ENCODE measurements at regions not wholly inside any gene's neighbourhood (a gene's known extent, or its start where the extent isn't known, plus 50 kb on each side); places are given as distances from the start of the nearest gene placed in this dataset.
"Not testable (repeated sequence)": the region's sequence is repeated elsewhere in the genome, so short reads cannot be mapped to it uniquely, and the experiment has no call there.

DNA sequence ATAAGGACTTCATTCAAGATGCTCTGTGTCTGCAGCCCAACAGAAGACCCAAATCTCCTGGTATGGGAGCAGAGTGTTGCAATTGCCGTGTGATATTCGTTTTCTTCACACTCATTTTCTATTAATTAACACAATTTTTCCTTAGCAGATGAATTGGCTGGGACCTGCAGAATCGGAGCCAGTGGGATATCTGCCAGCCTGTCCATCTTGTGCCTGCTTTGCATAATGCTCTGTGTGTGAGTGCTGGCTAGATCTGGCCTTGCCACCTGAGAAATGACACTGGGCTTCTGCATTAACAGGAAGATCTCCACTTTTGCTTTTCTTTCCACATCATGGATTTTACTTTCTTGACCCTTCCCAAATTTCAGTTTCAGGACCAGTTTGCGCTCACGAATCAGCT, 70.4 kb upstream of the GPR158 start:
- H3K4me3 ChIP-seq (ENCODE audit: low read depth, low read length): no peak overlapping the region
- no peak for TF ChIP-seq CTCF (IDR thresholded peaks at IDR 0.05; ENCODE audit: borderline replicate concordance, insufficient read depth, low read depth, low read length)

- H3K4me3 ChIP-seq (ENCODE audit: low read depth, low read length): no peak overlapping the region
- no peak for TF ChIP-seq CTCF (IDR thresholded peaks at IDR 0.05; ENCODE audit: borderline replicate concordance, insufficient read depth, low read depth, low read length)
These were observed 69.5 kb upstream of the GPR158 start for GRCh38 chr10:25105262-25105661.

DNA sequence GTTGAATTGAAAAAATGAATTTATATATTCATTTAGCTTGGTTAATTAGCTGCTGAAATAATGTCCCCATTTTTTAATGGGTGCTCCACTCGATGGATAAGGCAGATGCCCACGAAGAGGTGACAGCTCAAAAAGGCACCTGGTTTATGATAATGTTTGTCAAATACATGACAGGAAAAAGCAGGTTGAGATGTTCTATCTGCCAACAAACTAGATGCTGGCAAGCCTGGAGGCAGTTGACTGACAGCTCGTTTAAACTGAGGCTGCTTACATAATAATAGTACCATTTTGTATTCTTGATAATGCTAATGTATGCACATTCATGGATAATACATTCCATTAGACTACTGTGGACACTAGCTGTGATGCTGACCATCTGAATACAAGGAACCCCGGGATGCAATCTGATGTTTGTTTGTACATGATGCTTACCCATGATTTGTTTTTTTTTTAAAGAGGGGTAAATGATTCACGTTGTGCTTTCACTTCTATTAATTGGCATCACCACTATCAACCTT, 69.0 kb upstream of the GPR158 start:
- TF ChIP-seq CTCF (IDR thresholded peaks at IDR 0.05; ENCODE audit: borderline replicate concordance, insufficient read depth, low read depth, low read length): no peak
- no peak overlapping the region for H3K4me3 ChIP-seq (ENCODE audit: low read depth, low read length)

- no peak for TF ChIP-seq CTCF (IDR thresholded peaks at IDR 0.05; ENCODE audit: borderline replicate concordance, insufficient read depth, low read depth, low read length)
- H3K4me3 ChIP-seq (ENCODE audit: low read depth, low read length): no peak overlapping the region
These were observed 67.0 kb upstream of the GPR158 start for GRCh38 chr10:25107756-25108155.

GRCh38 chr10:25109896-25110295, 64.9 kb upstream of the GPR158 start:
- not testable (repeated sequence) for H3K4me3 ChIP-seq (ENCODE audit: low read depth, low read length)

GRCh38 chr10:25112016-25112415, 62.8 kb upstream of the GPR158 start:
- TF ChIP-seq CTCF (IDR thresholded peaks at IDR 0.05; ENCODE audit: borderline replicate concordance, insufficient read depth, low read depth, low read length): no peak
- H3K4me3 ChIP-seq (ENCODE audit: low read depth, low read length): no peak overlapping the region

DNA sequence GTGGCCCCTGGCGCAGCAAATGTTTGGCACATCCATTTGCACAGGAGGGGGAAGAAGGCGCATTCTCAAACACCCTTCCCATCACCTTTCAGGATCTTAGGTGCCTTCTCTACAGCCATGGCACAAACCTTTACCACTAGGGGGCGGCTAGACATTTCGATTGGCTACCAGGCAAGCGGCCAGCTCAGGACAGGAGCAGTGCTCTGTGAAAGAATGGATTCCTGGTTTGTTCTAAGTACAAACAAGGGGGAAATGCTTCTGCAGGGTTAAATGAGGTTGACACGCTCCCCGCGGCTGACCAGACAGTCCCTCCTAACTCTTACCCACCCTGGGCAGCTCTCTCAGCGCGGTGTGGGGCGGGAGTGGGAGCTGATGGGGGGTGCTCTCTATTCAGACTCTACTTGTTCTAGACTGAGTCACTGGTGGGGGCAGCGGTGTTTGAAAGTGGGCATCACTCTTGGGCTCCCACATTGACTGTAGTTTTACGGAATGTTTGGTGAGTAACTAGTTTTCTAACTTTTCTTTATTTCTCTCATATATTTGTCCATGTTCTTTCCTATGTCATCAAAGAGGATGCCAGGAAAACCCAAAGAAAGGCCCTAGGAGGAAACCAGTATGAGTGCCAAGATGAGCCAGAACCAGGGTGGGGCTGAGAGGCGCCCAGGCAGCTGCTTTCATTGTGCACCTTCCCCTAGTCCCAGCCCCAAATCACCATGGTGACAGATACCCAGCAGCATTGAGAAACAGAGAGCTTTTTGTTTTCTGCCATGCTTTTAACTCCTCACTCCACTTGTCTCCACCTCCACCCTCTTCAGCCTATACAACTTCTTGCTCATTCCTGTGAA, 61.4 kb upstream of the GPR158 start:
- no peak overlapping the region for H3K4me3 ChIP-seq (ENCODE audit: low read depth, low read length)
- peak; percentile 78 for TF ChIP-seq CTCF (IDR thresholded peaks at IDR 0.05; ENCODE audit: borderline replicate concordance, insufficient read depth, low read depth, low read length)

All from GM12875 (cell line).